ENCODE measurements at regions not wholly inside any gene's neighbourhood (a gene's known extent, or its start where the extent isn't known, plus 50 kb on each side); places are given as distances from the start of the nearest gene placed in this dataset.
A peak's percentile ranks its signal among the peaks of the same experiment; 100 is the strongest.

DNA sequence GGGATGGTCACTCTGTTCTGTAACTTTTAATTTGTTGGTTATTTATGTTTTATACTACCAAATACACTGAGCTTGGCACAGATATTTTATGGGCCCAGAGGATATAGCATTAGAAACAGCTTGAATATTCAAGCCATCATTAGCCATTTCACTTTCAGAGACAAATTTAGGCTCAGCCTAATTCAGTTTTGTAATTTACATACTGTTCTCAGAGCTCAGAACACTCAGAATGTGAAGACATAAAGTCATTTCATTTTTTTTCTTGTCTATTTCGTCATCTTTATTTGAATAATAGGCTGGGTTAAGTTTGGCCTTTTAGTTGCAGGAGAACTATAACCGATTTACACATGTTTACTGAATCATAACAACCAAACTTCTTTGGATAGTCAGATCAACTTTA lies 361.7 kb downstream of the SNAPC1 start:
- intact Hi-C loops (cut with micrococcal nuclease): loop anchor here (10.0 kb wide), 1 partner anchor 369 kb away; no protein-coding TSS in a partner anchor
- WGBS (ENCODE audit: insufficient coverage): no CpG with 5 or more reads among the region's 2 CpGs

DNA sequence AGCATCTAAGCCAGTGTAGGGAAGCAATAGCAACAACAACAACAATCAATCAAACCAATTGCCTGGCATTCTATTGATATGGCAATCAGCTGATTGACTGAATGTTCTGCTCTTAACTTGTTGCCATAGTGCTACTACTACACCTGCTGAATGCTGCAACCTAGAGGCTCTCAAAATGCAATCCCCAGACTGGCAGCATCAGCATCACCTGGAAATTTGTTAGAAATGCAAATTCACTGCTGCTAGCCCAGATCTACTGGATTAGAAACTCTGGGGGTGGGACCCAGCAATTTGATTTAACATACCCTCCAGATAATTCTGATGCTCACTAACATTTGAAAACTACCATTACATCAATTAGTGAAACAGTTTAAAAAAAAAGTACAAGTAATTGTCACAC lies 363.6 kb downstream of the SNAPC1 start:
- peaks cover 9 to 14% of the 10 kb centered on the region in 2 donors for H3K4me1 ChIP-seq (ENCODE audit: control insufficient read depth in 2 of 2, insufficient read depth in 2 of 2, low read length in 2 of 2)
- intact Hi-C loops (cut with micrococcal nuclease): loop anchor here (2.0 to 10.0 kb wide), 3 partner anchors 45 to 828 kb away; no protein-coding TSS in a partner anchor
- no peak overlapping the region for H3K4me3 ChIP-seq (ENCODE audit: control extremely low read depth in 1 of 5, extremely low read depth in 1 of 5, insufficient read depth in 1 of 5, low read depth in 2 of 5, low read length in 4 of 5)
- H3K27ac ChIP-seq (ENCODE audit: low read length in 2 of 2): no peak overlapping the region
- H2AFZ ChIP-seq (ENCODE audit: insufficient read depth, low read depth, low read length, poor library complexity, severe bottlenecking): no peak overlapping the region
- no peak overlapping the region for H3K4me3 Mint-ChIP-seq
- no peaks in the 10 kb centered on the region for H3K79me2 ChIP-seq (ENCODE audit: control insufficient read depth, insufficient read depth, low read length)
- no peak for TF ChIP-seq EZH2 (IDR thresholded peaks at IDR 0.05; ENCODE audit: borderline replicate concordance, insufficient read depth, low read depth, low read length, poor library complexity, severe bottlenecking)
- TF ChIP-seq, protein P1, sequence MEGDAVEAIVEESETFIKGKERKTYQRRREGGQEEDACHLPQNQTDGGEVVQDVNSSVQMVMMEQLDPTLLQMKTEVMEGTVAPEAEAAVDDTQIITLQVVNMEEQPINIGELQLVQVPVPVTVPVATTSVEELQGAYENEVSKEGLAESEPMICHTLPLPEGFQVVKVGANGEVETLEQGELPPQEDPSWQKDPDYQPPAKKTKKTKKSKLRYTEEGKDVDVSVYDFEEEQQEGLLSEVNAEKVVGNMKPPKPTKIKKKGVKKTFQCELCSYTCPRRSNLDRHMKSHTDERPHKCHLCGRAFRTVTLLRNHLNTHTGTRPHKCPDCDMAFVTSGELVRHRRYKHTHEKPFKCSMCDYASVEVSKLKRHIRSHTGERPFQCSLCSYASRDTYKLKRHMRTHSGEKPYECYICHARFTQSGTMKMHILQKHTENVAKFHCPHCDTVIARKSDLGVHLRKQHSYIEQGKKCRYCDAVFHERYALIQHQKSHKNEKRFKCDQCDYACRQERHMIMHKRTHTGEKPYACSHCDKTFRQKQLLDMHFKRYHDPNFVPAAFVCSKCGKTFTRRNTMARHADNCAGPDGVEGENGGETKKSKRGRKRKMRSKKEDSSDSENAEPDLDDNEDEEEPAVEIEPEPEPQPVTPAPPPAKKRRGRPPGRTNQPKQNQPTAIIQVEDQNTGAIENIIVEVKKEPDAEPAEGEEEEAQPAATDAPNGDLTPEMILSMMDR (IDR thresholded peaks at IDR 0.05): no peak
- peaks cover 5% of the 10 kb centered on the region for H3K27me3 Mint-ChIP-seq
- no peak overlapping the region for H3K4me2 ChIP-seq (replicated peaks; ENCODE audit: low read depth, low read length, poor library complexity, severe bottlenecking)
- H3K27ac Mint-ChIP-seq: no peak overlapping the region
- no peak overlapping the region for H3K9ac ChIP-seq (ENCODE audit: low read length)
- CTCF ChIA-PET: interaction anchor here (0.6 to 7.9 kb wide), 37 partner anchors 9 to 1480 kb away, joined by 3 to 333 read pairs (median 6); no protein-coding TSS in a partner anchor
- H3K9me3 Mint-ChIP-seq (ENCODE audit: insufficient read depth): no peaks in the 10 kb centered on the region
- POLR2A ChIA-PET: no interaction called here
- peak; percentile 6 for DNase-seq
- H3K4me1 Mint-ChIP-seq: peaks cover 37% of the 10 kb centered on the region
- no peaks in the 10 kb centered on the region for H3K27me3 ChIP-seq (replicated peaks in 1 of 4; ENCODE audit: control extremely low read depth in 1 of 4, control insufficient read depth in 3 of 4, insufficient read depth in 4 of 4, low read length in 3 of 4)
- no peak for ATAC-seq (ENCODE audit: low read depth)
- no peaks in the 10 kb centered on the region for H3K9me3 ChIP-seq (ENCODE audit: control extremely low read depth in 1 of 3, control insufficient read depth in 2 of 3, insufficient read depth in 1 of 3, low read length in 2 of 3)
- no peaks in the 10 kb centered on the region for H3K36me3 ChIP-seq (replicated peaks in 1 of 2; ENCODE audit: control extremely low read depth in 1 of 2, control insufficient read depth in 1 of 2, extremely low read depth in 1 of 2, insufficient read depth in 2 of 2, low read length in 1 of 2)
- no peaks in the 10 kb centered on the region for H4K20me1 ChIP-seq (ENCODE audit: control insufficient read depth, insufficient read depth, low read length, poor library complexity, severe bottlenecking)

More for the DNA sequence above, 361.7 kb downstream of the SNAPC1 start:
- Mint-ChIP-seq H3K4me1 (peaks cover 38% of the 10 kb centered on the region), H3K27ac (no peak overlapping the region), H3K27me3 (peaks cover 5% of the 10 kb centered on the region), H3K9me3 (ENCODE audit: insufficient read depth) (no peaks in the 10 kb centered on the region), H3K4me3 (peak overlapping the region; percentile 47)
- H3K4me3 ChIP-seq (ENCODE audit: control extremely low read depth in 1 of 5, extremely low read depth in 1 of 5, insufficient read depth in 1 of 5, low read depth in 2 of 5, low read length in 4 of 5): no peak overlapping the region
- peaks cover 9 to 14% of the 10 kb centered on the region in 2 donors for H3K4me1 ChIP-seq (ENCODE audit: control insufficient read depth in 2 of 2, insufficient read depth in 2 of 2, low read length in 2 of 2)
- no peak for TF ChIP-seq EZH2 (IDR thresholded peaks at IDR 0.05; ENCODE audit: borderline replicate concordance, insufficient read depth, low read depth, low read length, poor library complexity, severe bottlenecking)
- TF ChIP-seq, protein P1 (IDR thresholded peaks at IDR 0.05): no peak
- no peak overlapping the region for H3K9ac ChIP-seq (ENCODE audit: low read length)
- DNase-seq (peak; percentile 6), ATAC-seq (ENCODE audit: low read depth) (no peak)
- H3K27ac ChIP-seq (ENCODE audit: low read length in 2 of 2): no peak overlapping the region
- POLR2A ChIA-PET: no interaction called here
- H4K20me1 ChIP-seq (ENCODE audit: control insufficient read depth, insufficient read depth, low read length, poor library complexity, severe bottlenecking): no peaks in the 10 kb centered on the region
- H3K79me2 ChIP-seq (ENCODE audit: control insufficient read depth, insufficient read depth, low read length): no peaks in the 10 kb centered on the region
- H3K36me3 ChIP-seq (replicated peaks in 1 of 2; ENCODE audit: control extremely low read depth in 1 of 2, control insufficient read depth in 1 of 2, extremely low read depth in 1 of 2, insufficient read depth in 2 of 2, low read length in 1 of 2): no peaks in the 10 kb centered on the region
- H3K9me3 ChIP-seq (ENCODE audit: control extremely low read depth in 1 of 3, control insufficient read depth in 2 of 3, insufficient read depth in 1 of 3, low read length in 2 of 3): no peaks in the 10 kb centered on the region
- CTCF ChIA-PET: interaction anchor here (1.1 to 7.9 kb wide), 10 partner anchors 9 to 828 kb away, joined by 3 to 333 read pairs (median 14); no protein-coding TSS in a partner anchor
- H2AFZ ChIP-seq (ENCODE audit: insufficient read depth, low read depth, low read length, poor library complexity, severe bottlenecking): no peak overlapping the region
- H3K4me2 ChIP-seq (replicated peaks; ENCODE audit: low read depth, low read length, poor library complexity, severe bottlenecking): no peak overlapping the region
- H3K27me3 ChIP-seq (replicated peaks in 1 of 4; ENCODE audit: control extremely low read depth in 1 of 4, control insufficient read depth in 3 of 4, insufficient read depth in 4 of 4, low read length in 3 of 4): peaks cover 0 to 2% (median 0%) of the 10 kb centered on the region in 4 experiments
